ENCODE measurements at regions not wholly inside any gene's neighbourhood (a gene's known extent, or its start where the extent isn't known, plus 50 kb on each side); places are given as distances from the start of the nearest gene placed in this dataset.

GRCh38 chr2:223467196-223467595 lies 135.0 kb downstream of the SCG2 start:
- TF ChIP-seq BCLAF1 (IDR thresholded peaks at IDR 0.05) (no peak), BRCA1 (IDR thresholded peaks at IDR 0.05; ENCODE audit: low read depth, low read length) (no peak), POLR2AphosphoS5 (IDR thresholded peaks at IDR 0.05; ENCODE audit: low read length) (no peak), TCF12 (IDR thresholded peaks at IDR 0.05; ENCODE audit: low read depth, low read length) (no peak), IRF5 (IDR thresholded peaks at IDR 0.05; ENCODE audit: borderline replicate concordance) (no peak), LARP7 (IDR thresholded peaks at IDR 0.05) (no peak), RELB (IDR thresholded peaks at IDR 0.05; ENCODE audit: low read depth) (no peak), IKZF2 (IDR thresholded peaks at IDR 0.05) (no peak), CREM (IDR thresholded peaks at IDR 0.05; ENCODE audit: low read depth) (no peak), EED (IDR thresholded peaks at IDR 0.05; ENCODE audit: low read depth) (no peak), ASH2L (IDR thresholded peaks at IDR 0.05; ENCODE audit: borderline replicate concordance, low read depth) (no peak), HSF1 (IDR thresholded peaks at IDR 0.05; ENCODE audit: low read depth, low read length) (no peak), RB1 (IDR thresholded peaks at IDR 0.05; ENCODE audit: borderline replicate concordance) (no peak), ATF3 (IDR thresholded peaks at IDR 0.05; ENCODE audit: borderline replicate concordance, extremely low read depth, low read depth, low read length) (no peak), SMAD1 (IDR thresholded peaks at IDR 0.05; ENCODE audit: low read depth, partially characterized antibody) (no peak), POLR2AphosphoS2 (IDR thresholded peaks at IDR 0.05; ENCODE audit: low read depth, low read length) (no peak), EGR1 (IDR thresholded peaks at IDR 0.05; ENCODE audit: borderline replicate concordance in 1 of 2, low read depth in 2 of 2, low read length in 2 of 2) (no peak)
- FAIRE-seq = no peak
- WGBS (ENCODE audit: insufficient coverage, insufficient replicate concordance, low lambda C conversion rate, missing lambda C conversion rate) = 3% methylated on average over 2 of the region's 2 CpGs
- no peak overlapping the region for H3K4me2 ChIP-seq (ENCODE audit: control insufficient read depth, insufficient read depth)
- no peak overlapping the region for H2AFZ ChIP-seq (ENCODE audit: control insufficient read depth, low read depth, low read length)
- intact Hi-C loops (cut with micrococcal nuclease; ENCODE audit: unreplicated experiment) (no loop called here), in situ Hi-C loops (cut with MboI) (no loop called here)
- H4K20me1 ChIP-seq (ENCODE audit: control insufficient read depth, insufficient read depth) = no peaks in the 10 kb centered on the region
- H3K4me3 ChIP-seq = no peak overlapping the region
- H3K4me1 ChIP-seq (ENCODE audit: control insufficient read depth, insufficient read depth, low read length) = no peaks in the 10 kb centered on the region
- no peaks in the 10 kb centered on the region for H3K36me3 ChIP-seq (ENCODE audit: control insufficient read depth in 2 of 2, insufficient read depth in 2 of 2, low read length in 1 of 2)
- H3K9me3 ChIP-seq (replicated peaks; ENCODE audit: control insufficient read depth, insufficient read depth, low read length) = no peaks in the 10 kb centered on the region; the same call in 2 of the 3 replicates
- DNase-seq (ENCODE audit: low read depth, low spot score) = no peak
- no peak for ATAC-seq
- no peak overlapping the region for H3K9ac ChIP-seq (ENCODE audit: control insufficient read depth, insufficient read depth, low read length)
- ChIA-PET CTCF (no interaction called here), RAD21 (ENCODE audit: unreplicated experiment) (no interaction called here), SMC1A (ENCODE audit: uncharacterized antibody, unreplicated experiment) (no interaction called here), POLR2A (no interaction called here)
- H3K27ac ChIP-seq (ENCODE audit: control insufficient read depth, insufficient read depth) = no peak overlapping the region
- H3K27me3 ChIP-seq (replicated peaks in 1 of 2; ENCODE audit: control insufficient read depth in 2 of 2, insufficient read depth in 2 of 2, low read length in 1 of 2) = no peaks in the 10 kb centered on the region
- H3K79me2 ChIP-seq (ENCODE audit: control insufficient read depth, insufficient read depth, low read length) = no peaks in the 10 kb centered on the region
- no TSS peak for BruUV-seq (replicated peaks)

Measured in GM12878 (cell line).